ENCODE measurements at regions not wholly inside any gene's neighbourhood (a gene's known extent, or its start where the extent isn't known, plus 50 kb on each side); places are given as distances from the start of the nearest gene placed in this dataset.

DNA sequence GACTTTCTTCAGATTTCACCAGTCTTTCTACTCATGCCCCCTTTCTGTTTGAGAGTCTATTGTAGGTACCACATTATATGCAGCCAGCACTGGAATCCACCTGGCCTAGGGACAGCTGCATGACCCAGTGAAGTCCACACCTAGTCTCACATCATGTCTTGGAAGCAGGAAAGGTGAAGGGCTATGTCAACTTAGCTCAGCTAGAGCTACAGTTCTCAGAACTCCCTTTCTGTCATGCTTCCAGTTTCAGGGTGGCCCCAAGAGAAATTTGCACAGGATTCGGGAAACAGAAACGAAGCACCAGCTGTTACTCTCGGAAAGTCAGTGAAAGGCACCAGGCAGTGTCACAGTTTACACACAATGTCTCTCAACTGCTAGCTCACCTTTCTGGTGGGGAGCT, 51.6 kb upstream of the NLRP1 start:
- Histone ChIP-seq H3K27me3 (no peaks in the 10 kb centered on the region), H3K4me1 (no peaks in the 10 kb centered on the region), H3K4me3 (ENCODE audit: low read depth, low read length) (no peak overlapping the region), H3K9me3 (no peaks in the 10 kb centered on the region), H3K36me3 (no peaks in the 10 kb centered on the region)
- no peak for TF ChIP-seq CTCF (IDR thresholded peaks at IDR 0.05; ENCODE audit: low read depth, low read length)
- no peak for DNase-seq

- no peak for TF ChIP-seq CTCF (IDR thresholded peaks at IDR 0.05; ENCODE audit: low read depth, low read length)
- Histone ChIP-seq H3K27me3 (no peaks in the 10 kb centered on the region), H3K9me3 (no peaks in the 10 kb centered on the region), H3K4me3 (ENCODE audit: low read depth, low read length) (no peak overlapping the region), H3K36me3 (no peaks in the 10 kb centered on the region), H3K4me1 (no peaks in the 10 kb centered on the region)
- DNase-seq = no peak
These were observed 54.3 kb upstream of the NLRP1 start for GRCh38 chr17:5638596-5638995.

GRCh38 chr17:5640726-5641125, 56.4 kb upstream of the NLRP1 start:
- no peak for TF ChIP-seq CTCF (IDR thresholded peaks at IDR 0.05; ENCODE audit: low read depth, low read length)
- H3K36me3 ChIP-seq = no peaks in the 10 kb centered on the region
- no peaks in the 10 kb centered on the region for H3K27me3 ChIP-seq
- no peak overlapping the region for H3K4me3 ChIP-seq (ENCODE audit: low read depth, low read length)
- DNase-seq = no peak
- H3K4me1 ChIP-seq = no peaks in the 10 kb centered on the region
- no peaks in the 10 kb centered on the region for H3K9me3 ChIP-seq

DNA sequence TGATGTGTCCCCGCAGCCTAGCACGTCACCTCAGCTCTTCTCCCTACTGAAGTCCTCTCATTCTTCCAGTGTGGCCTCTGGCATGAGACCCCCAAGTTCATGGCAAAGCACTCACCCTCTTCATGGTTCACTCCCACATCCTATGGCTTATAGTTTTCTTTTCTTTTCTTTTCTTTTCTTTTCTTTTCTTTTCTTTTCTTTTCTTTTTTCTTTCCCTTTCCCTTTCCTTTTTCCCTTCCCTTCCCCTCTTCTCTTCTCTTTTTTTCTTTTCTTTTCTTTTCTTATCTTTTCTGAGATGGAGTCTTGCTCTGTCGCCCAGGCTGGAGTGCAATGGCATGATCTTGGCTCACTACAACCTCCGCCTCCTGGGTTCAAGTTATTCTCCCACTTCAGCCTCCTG, 58.4 kb upstream of the NLRP1 start:
- Histone ChIP-seq H3K4me3 (ENCODE audit: low read depth, low read length) (no peak overlapping the region), H3K27me3 (no peaks in the 10 kb centered on the region)
- no peak for TF ChIP-seq CTCF (IDR thresholded peaks at IDR 0.05; ENCODE audit: low read depth, low read length)

GRCh38 chr17:5644065-5644464, 59.8 kb upstream of the NLRP1 start:
- Histone ChIP-seq H3K4me1 (no peaks in the 10 kb centered on the region), H3K27me3 (no peaks in the 10 kb centered on the region), H3K4me3 (ENCODE audit: low read depth, low read length) (no peak overlapping the region), H3K36me3 (no peaks in the 10 kb centered on the region), H3K9me3 (no peaks in the 10 kb centered on the region)
- TF ChIP-seq CTCF (IDR thresholded peaks at IDR 0.05; ENCODE audit: low read depth, low read length) = no peak
- DNase-seq = no peak

More for the DNA sequence above, 58.4 kb upstream of the NLRP1 start:
- Histone ChIP-seq H3K9me3 (no peaks in the 10 kb centered on the region), H3K4me1 (no peaks in the 10 kb centered on the region), H3K36me3 (no peaks in the 10 kb centered on the region)
- DNase-seq = no peak

DNA sequence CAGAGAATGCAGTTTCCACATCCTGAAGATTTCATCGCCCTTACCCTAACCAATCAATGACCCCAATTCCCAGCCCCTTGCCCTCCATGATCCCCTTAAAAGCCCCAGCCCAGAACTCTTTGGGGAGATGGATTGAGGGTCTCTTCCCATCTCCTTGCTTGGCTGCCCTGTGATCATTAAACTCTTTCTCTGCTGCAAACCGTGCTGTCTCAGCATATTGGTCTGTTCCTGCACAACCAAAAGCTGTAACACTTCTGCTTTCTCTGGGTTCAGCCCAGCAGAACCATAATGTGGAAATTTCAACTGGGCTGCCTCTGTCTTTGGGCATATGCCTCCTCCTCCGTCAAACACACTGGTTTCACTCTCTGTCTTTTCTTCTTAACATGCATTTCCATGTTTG, 67.0 kb upstream of the NLRP1 start:
- Histone ChIP-seq H3K36me3 (no peaks in the 10 kb centered on the region), H3K4me3 (ENCODE audit: low read depth, low read length) (no peak overlapping the region), H3K4me1 (no peaks in the 10 kb centered on the region), H3K27me3 (no peaks in the 10 kb centered on the region), H3K9me3 (no peaks in the 10 kb centered on the region)
- DNase-seq = no peak
- no peak for TF ChIP-seq CTCF (IDR thresholded peaks at IDR 0.05; ENCODE audit: low read depth, low read length)
